Esophagus muscularis mucosa (tissue), 4 donors: ENCODE measurements at regions not wholly inside any gene's neighbourhood (a gene's known extent, or its start where the extent isn't known, plus 50 kb on each side); places are given as distances from the start of the nearest gene placed in this dataset.

Experiments
- CTCF ChIP-seq, 3 experiments: fragments of 200-600 bp in 2 of 3; fragments of 450-650 bp in 1 of 3; sonication (generic) in 2 of 3; IDR thresholded peaks; one replicate each; pipeline ENCODE4 v1.5.1; 2017 to 2019; ENCODE audit warnings: antibody characterized with exemption in 3 of 3, mild to moderate bottlenecking in 2 of 3, moderate library complexity in 1 of 3
- EP300 ChIP-seq: sonication (generic); formaldehyde crosslinking; IDR thresholded peaks from one replicate; pipeline ENCODE4 v1.6.1; 2017; ENCODE audit warnings: antibody characterized with exemption
- POLR2A ChIP-seq: fragments of 450-650 bp; IDR thresholded peaks from one replicate; pipeline ENCODE4 v1.6.1; 2017; ENCODE audit warnings: antibody characterized with exemption, moderate library complexity, mild to moderate bottlenecking, low read depth
- POLR2AphosphoS5 ChIP-seq, 2 donors: sonication (generic); formaldehyde crosslinking; IDR thresholded peaks; one replicate each; pipeline ENCODE4 v1.6.1; 2017; ENCODE audit warnings: antibody characterized with exemption in 2 of 2

GRCh38 chr21:35507181-35507759 is 458.2 kb upstream of the RUNX1 start:
- TF ChIP-seq CTCF (IDR thresholded peaks at IDR 0.05) (no peak), POLR2A (no peak), POLR2AphosphoS5 (IDR thresholded peaks at IDR 0.05) (no peak), EP300 (no peak)
